ENCODE measurements at regions not wholly inside any gene's neighbourhood (a gene's known extent, or its start where the extent isn't known, plus 50 kb on each side); places are given as distances from the start of the nearest gene placed in this dataset.

GRCh38 chr7:35854311-35854710 lies 53.5 kb downstream of the SEPTIN7 start:
- Histone ChIP-seq H2BK20ac (ENCODE audit: low read depth, low read length, poor library complexity, severe bottlenecking) (no peak overlapping the region), H3K27me3 (ENCODE audit: insufficient read depth, low read length) (no peaks in the 10 kb centered on the region), H2AK5ac (ENCODE audit: insufficient read length, low read length) (no peak overlapping the region), H3K4me2 (ENCODE audit: insufficient read depth, insufficient read length, low read length) (no peak overlapping the region), H3K18ac (ENCODE audit: insufficient read length, low read depth, low read length) (no peak overlapping the region), H3K79me2 (ENCODE audit: insufficient read depth, low read length) (no peaks in the 10 kb centered on the region; the same call in 1 of the 2 replicates), H3K14ac (ENCODE audit: insufficient read depth, low read length) (no peak overlapping the region), H3K79me1 (ENCODE audit: insufficient read depth, low read depth, low read length, poor library complexity, severe bottlenecking) (peaks cover 6% of the 10 kb centered on the region), H3K4ac (ENCODE audit: low read depth, low read length) (no peak overlapping the region), H3K27ac (ENCODE audit: insufficient read length, low read depth, low read length) (no peak overlapping the region), H4K91ac (ENCODE audit: insufficient read length, low read depth, low read length) (no peak overlapping the region), H4K20me1 (ENCODE audit: control insufficient read depth, insufficient read depth, insufficient read length) (no peaks in the 10 kb centered on the region), H2BK5ac (ENCODE audit: insufficient read length, low read length) (no peak overlapping the region), H3K56ac (ENCODE audit: insufficient read length, low read depth, low read length) (no peak overlapping the region), H3K4me1 (ENCODE audit: insufficient read depth, low read length) (no peaks in the 10 kb centered on the region), H2BK12ac (ENCODE audit: insufficient read length, low read depth, low read length) (no peak overlapping the region), H3K23me2 (ENCODE audit: insufficient read length, low read depth, low read length, poor library complexity, severe bottlenecking) (no peaks in the 10 kb centered on the region), H3K23ac (ENCODE audit: insufficient read length, low read depth, low read length) (no peak overlapping the region), H3K9ac (ENCODE audit: extremely low read depth, insufficient read length, low read length) (no peak overlapping the region), H4K8ac (replicated peaks; ENCODE audit: insufficient read length, low read depth, low read length) (no peak overlapping the region), H4K5ac (ENCODE audit: insufficient read length, low read depth, low read length) (no peak overlapping the region), H2BK15ac (ENCODE audit: low read depth, low read length) (no peak overlapping the region), H3K9me3 (ENCODE audit: control insufficient read depth, low read depth, low read length) (no peaks in the 10 kb centered on the region), H2AFZ (ENCODE audit: low read length) (no peak overlapping the region), H3T11ph (ENCODE audit: low read length) (no peak overlapping the region), H2BK120ac (ENCODE audit: low read depth, low read length, poor library complexity, severe bottlenecking) (no peak overlapping the region)
- no peak overlapping the region; a peak in 1 of 7 replicates for H3K27ac Mint-ChIP-seq
- H3K27me3 Mint-ChIP-seq (ENCODE audit: low read depth), result no peaks in the 10 kb centered on the region
- peaks cover 9 to 10% of the 10 kb centered on the region in 2 experiments; a peak in 4 of 5 replicates for H3K9me3 Mint-ChIP-seq
- H3K36me3 Mint-ChIP-seq (ENCODE audit: insufficient read depth in 1 of 3, low read depth in 3 of 3), result peaks cover 20 to 34% (median 32%) of the 10 kb centered on the region in 3 experiments
- H3K4me3 Mint-ChIP-seq, result no peak overlapping the region
- peaks cover under 1 to 3% of the 10 kb centered on the region in 2 experiments; a peak in 2 of 4 replicates for H3K4me1 Mint-ChIP-seq
- WGBS (ENCODE audit: extremely low coverage, insufficient read length, low lambda C conversion rate), result no CpG with 5 or more reads among the region's 1 CpG
- no peak for DNase-seq
- no peak for TF ChIP-seq CTCF (conservative IDR thresholded peaks at IDR 0.05)
